IMR-90 (cell line): ENCODE measurements at regions not wholly inside any gene's neighbourhood (a gene's known extent, or its start where the extent isn't known, plus 50 kb on each side); places are given as distances from the start of the nearest gene placed in this dataset.

ENCODE experiments used
- CHD1 ChIP-seq: IDR thresholded peaks from 2 replicates; pipeline ENCODE4 v1.6.1; 2012; ENCODE audit warnings: low read depth, low read length, improper control_type of control experiment
- TF ChIP-seq, protein P1 (sequence below): conservative IDR thresholded peaks from 2 replicates; pipeline ENCODE4 v1.5.1; 2012; ENCODE audit warnings: mild to moderate bottlenecking, low read depth, low read length, improper control_type of control experiment
- TF ChIP-seq, protein P2 (sequence below): fragments of 150-350 bp; IDR thresholded peaks from 2 replicates; pipeline ENCODE4 v1.6.1; 2016; ENCODE audit warnings: low read depth, mild to moderate bottlenecking, low read length, moderate library complexity, borderline replicate concordance

DNA sequence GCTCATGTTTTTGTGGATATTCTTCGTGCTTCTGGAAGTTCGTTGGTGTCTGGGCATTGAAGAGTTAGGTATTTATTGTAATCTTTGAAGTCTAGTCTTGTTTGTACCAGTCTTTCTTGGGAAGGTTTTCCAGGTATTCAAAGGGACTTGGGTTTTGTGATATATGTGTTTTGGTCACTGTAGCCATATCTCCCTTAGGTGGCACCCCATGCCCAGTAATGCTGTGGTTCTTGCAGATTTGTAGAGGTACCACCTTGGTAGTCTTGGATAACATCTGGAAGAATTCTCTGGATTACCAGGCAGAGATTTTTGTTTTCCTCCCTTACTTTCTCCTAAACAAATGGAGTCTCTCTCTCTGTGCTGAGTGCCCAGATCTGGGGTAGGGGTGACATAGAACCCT lies 184.1 kb downstream of the TEX13C start:
- TF ChIP-seq, protein P1, sequence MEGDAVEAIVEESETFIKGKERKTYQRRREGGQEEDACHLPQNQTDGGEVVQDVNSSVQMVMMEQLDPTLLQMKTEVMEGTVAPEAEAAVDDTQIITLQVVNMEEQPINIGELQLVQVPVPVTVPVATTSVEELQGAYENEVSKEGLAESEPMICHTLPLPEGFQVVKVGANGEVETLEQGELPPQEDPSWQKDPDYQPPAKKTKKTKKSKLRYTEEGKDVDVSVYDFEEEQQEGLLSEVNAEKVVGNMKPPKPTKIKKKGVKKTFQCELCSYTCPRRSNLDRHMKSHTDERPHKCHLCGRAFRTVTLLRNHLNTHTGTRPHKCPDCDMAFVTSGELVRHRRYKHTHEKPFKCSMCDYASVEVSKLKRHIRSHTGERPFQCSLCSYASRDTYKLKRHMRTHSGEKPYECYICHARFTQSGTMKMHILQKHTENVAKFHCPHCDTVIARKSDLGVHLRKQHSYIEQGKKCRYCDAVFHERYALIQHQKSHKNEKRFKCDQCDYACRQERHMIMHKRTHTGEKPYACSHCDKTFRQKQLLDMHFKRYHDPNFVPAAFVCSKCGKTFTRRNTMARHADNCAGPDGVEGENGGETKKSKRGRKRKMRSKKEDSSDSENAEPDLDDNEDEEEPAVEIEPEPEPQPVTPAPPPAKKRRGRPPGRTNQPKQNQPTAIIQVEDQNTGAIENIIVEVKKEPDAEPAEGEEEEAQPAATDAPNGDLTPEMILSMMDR, result no peak
- no peak for TF ChIP-seq CHD1
- TF ChIP-seq, protein P2, sequence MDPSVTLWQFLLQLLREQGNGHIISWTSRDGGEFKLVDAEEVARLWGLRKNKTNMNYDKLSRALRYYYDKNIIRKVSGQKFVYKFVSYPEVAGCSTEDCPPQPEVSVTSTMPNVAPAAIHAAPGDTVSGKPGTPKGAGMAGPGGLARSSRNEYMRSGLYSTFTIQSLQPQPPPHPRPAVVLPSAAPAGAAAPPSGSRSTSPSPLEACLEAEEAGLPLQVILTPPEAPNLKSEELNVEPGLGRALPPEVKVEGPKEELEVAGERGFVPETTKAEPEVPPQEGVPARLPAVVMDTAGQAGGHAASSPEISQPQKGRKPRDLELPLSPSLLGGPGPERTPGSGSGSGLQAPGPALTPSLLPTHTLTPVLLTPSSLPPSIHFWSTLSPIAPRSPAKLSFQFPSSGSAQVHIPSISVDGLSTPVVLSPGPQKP, result no peak
